ENCODE measurements at regions not wholly inside any gene's neighbourhood (a gene's known extent, or its start where the extent isn't known, plus 50 kb on each side); places are given as distances from the start of the nearest gene placed in this dataset.

DNA sequence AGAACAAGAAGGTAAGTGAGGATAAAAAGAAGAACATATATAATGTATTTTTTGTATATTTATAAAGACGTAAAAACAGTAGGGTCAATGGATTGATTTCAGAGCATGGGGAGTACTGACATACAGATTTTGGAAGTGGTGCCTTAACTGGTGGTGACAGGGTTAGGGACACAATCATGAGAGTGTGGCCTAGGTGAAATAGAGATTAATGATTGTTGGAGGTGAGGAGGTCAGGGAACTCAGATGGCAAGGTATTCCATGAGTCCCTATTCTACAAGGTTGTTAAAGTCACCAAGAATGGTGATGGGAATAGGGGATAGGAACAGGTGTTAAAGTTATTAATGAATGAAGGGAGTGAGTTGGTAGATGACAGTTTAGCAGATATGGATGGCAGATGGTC, 210.8 kb downstream of the SEMA6A start:
- DNase-seq (no peak), ATAC-seq (ENCODE audit: low read depth) (no peak)
- Mint-ChIP-seq H3K27me3 (no peaks in the 10 kb centered on the region), H3K4me1 (peaks cover 16% of the 10 kb centered on the region), H3K36me3 (ENCODE audit: low read depth) (peaks cover 3% of the 10 kb centered on the region), H3K9me3 (no peaks in the 10 kb centered on the region), H3K27ac (no peak overlapping the region), H3K4me3 (no peak overlapping the region)
- intact Hi-C loops (cut with micrococcal nuclease) = no loop called here
- TF ChIP-seq CTCF (IDR thresholded peaks at IDR 0.05) = no peak
- ChIA-PET POLR2A (no interaction called here), CTCF (no interaction called here)

DNA sequence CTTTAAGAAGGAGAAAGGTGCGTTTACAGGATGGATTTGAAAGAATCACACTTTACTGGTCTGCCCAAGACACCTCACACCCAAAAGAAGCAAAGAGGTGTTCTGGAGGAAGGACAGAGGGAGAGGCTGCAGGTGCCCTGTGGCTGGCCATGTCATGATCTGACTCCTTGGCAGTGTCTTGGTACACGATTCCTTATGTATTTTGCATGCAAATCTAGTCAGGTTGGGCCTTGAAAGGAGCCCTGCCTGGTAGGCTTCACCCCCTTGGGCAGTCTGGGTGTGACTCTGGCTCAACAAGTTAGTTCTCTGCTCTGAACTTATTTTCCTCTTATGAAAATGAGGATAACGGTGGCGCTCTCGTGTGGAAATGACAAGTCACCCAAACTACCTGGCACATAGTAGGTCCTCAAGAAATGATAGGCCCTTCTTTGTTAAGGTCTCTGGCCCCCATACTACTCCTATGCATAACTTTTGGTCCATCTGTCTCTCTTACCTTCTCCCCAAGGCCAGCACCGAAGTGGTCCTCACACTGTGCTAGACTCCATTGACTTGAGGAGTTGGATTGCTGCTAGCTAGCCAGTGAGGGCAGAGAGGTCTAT, 212.5 kb downstream of the SEMA6A start:
- peaks cover 27% of the 10 kb centered on the region for H3K4me1 Mint-ChIP-seq
- no peaks in the 10 kb centered on the region for H3K27me3 Mint-ChIP-seq
- H3K27ac Mint-ChIP-seq = no peak overlapping the region
- intact Hi-C loops (cut with micrococcal nuclease) = no loop called here
- peaks cover 6% of the 10 kb centered on the region for H3K36me3 Mint-ChIP-seq (ENCODE audit: low read depth)
- ChIA-PET POLR2A (no interaction called here), CTCF (no interaction called here)
- TF ChIP-seq CTCF (IDR thresholded peaks at IDR 0.05) = no peak
- no peak for ATAC-seq (ENCODE audit: low read depth)
- H3K9me3 Mint-ChIP-seq = no peaks in the 10 kb centered on the region
- H3K4me3 Mint-ChIP-seq = no peak overlapping the region
- no peak for DNase-seq

- DNase-seq (no peak), ATAC-seq (ENCODE audit: low read depth) (no peak)
- no peaks in the 10 kb centered on the region for H3K27me3 Mint-ChIP-seq
- intact Hi-C loops (cut with micrococcal nuclease) = no loop called here
- peaks cover 8% of the 10 kb centered on the region for H3K36me3 Mint-ChIP-seq (ENCODE audit: low read depth)
- H3K27ac Mint-ChIP-seq = no peak overlapping the region
- ChIA-PET CTCF (no interaction called here), POLR2A (no interaction called here)
- no peak overlapping the region for H3K4me3 Mint-ChIP-seq
- TF ChIP-seq CTCF (IDR thresholded peaks at IDR 0.05) = no peak
- no peaks in the 10 kb centered on the region for H3K9me3 Mint-ChIP-seq
- peaks cover 27% of the 10 kb centered on the region for H3K4me1 Mint-ChIP-seq
Observed at GRCh38 chr5:116361171-116361967, 213.3 kb downstream of the SEMA6A start.

GRCh38 chr5:116360008-116360853, 214.4 kb downstream of the SEMA6A start:
- Mint-ChIP-seq H3K27me3 (no peaks in the 10 kb centered on the region), H3K4me3 (no peak overlapping the region), H3K9me3 (no peaks in the 10 kb centered on the region), H3K36me3 (ENCODE audit: low read depth) (peaks cover 8% of the 10 kb centered on the region), H3K4me1 (peaks cover 27% of the 10 kb centered on the region), H3K27ac (no peak overlapping the region)
- DNase-seq (no peak), ATAC-seq (ENCODE audit: low read depth) (no peak)
- intact Hi-C loops (cut with micrococcal nuclease) = no loop called here
- CTCF ChIA-PET = no interaction called here
- POLR2A ChIA-PET = no interaction called here
- no peak for TF ChIP-seq CTCF (IDR thresholded peaks at IDR 0.05)

GRCh38 chr5:116359592-116359991, 215.0 kb downstream of the SEMA6A start:
- CTCF ChIA-PET = no interaction called here
- Mint-ChIP-seq H3K27ac (no peak overlapping the region), H3K27me3 (no peaks in the 10 kb centered on the region), H3K36me3 (ENCODE audit: low read depth) (peaks cover 11% of the 10 kb centered on the region), H3K9me3 (no peaks in the 10 kb centered on the region), H3K4me1 (peaks cover 27% of the 10 kb centered on the region), H3K4me3 (no peak overlapping the region)
- POLR2A ChIA-PET = no interaction called here
- TF ChIP-seq CTCF (IDR thresholded peaks at IDR 0.05) = no peak
- no peak for ATAC-seq (ENCODE audit: low read depth)
- no peak for DNase-seq
- intact Hi-C loops (cut with micrococcal nuclease) = loop anchor here (5.0 kb wide), 1 partner anchor 282 kb away; no protein-coding TSS in a partner anchor

Measured in activated B cell treated with CpG ODN at 0.5 μM for 24 hours (primary cell).